ENCODE measurements at regions not wholly inside any gene's neighbourhood (a gene's known extent, or its start where the extent isn't known, plus 50 kb on each side); places are given as distances from the start of the nearest gene placed in this dataset.
A peak's percentile ranks its signal among the peaks of the same experiment; 100 is the strongest.

GRCh38 chr16:6643080-6643686, 689.5 kb upstream of the RBFOX1 start:
- peak; percentile 3 for DNase-seq

- no peak for DNase-seq
Observed at GRCh38 chr16:6642271-6642670, 690.4 kb upstream of the RBFOX1 start.

- no peak for DNase-seq
Observed at GRCh38 chr16:6641091-6641490, 691.6 kb upstream of the RBFOX1 start.

GRCh38 chr16:6636457-6636856, 696.2 kb upstream of the RBFOX1 start:
- no peak for DNase-seq

- DNase-seq, result no peak
Observed at GRCh38 chr16:6634151-6634550, 698.5 kb upstream of the RBFOX1 start.

- no peak for DNase-seq
Observed at GRCh38 chr16:6633456-6633855, 699.2 kb upstream of the RBFOX1 start.

GRCh38 chr16:6629110-6629509, 703.5 kb upstream of the RBFOX1 start:
- DNase-seq, result no peak

GRCh38 chr16:6625606-6626005, 707.0 kb upstream of the RBFOX1 start:
- DNase-seq, result no peak

- no peak for DNase-seq
Observed at GRCh38 chr16:6618874-6619273, 713.8 kb upstream of the RBFOX1 start.

- no peak for DNase-seq
Observed at GRCh38 chr16:6616746-6617145, 715.9 kb upstream of the RBFOX1 start.

- DNase-seq, result no peak
Observed at GRCh38 chr16:6615636-6616035, 717.0 kb upstream of the RBFOX1 start.

- DNase-seq, result no peak
Observed at GRCh38 chr16:6611535-6611934, 721.1 kb upstream of the RBFOX1 start.

GRCh38 chr16:6605490-6605889, 727.2 kb upstream of the RBFOX1 start:
- no peak for DNase-seq

- no peak for DNase-seq
Observed at GRCh38 chr16:6603780-6604325, 728.8 kb upstream of the RBFOX1 start.

- DNase-seq, result no peak
Observed at GRCh38 chr16:6602405-6602804, 730.2 kb upstream of the RBFOX1 start.

- no peak for DNase-seq
Observed at GRCh38 chr16:6600167-6600566, 732.5 kb upstream of the RBFOX1 start.

GRCh38 chr16:6593799-6594198, 738.8 kb upstream of the RBFOX1 start:
- no peak for DNase-seq

GRCh38 chr16:6576606-6577005, 756.0 kb upstream of the RBFOX1 start:
- no peak for DNase-seq

- no peak for DNase-seq
Observed at GRCh38 chr16:6576113-6576512, 756.5 kb upstream of the RBFOX1 start.

- no peak for DNase-seq
Observed at GRCh38 chr16:6574146-6574545, 758.5 kb upstream of the RBFOX1 start.

- no peak for DNase-seq
Observed at GRCh38 chr16:6573577-6573976, 759.1 kb upstream of the RBFOX1 start.

- DNase-seq, result no peak
Observed at GRCh38 chr16:6571044-6571443, 761.6 kb upstream of the RBFOX1 start.

- no peak for DNase-seq
Observed at GRCh38 chr16:6570530-6570929, 762.1 kb upstream of the RBFOX1 start.

- DNase-seq, result no peak
Observed at GRCh38 chr16:6562986-6563385, 769.7 kb upstream of the RBFOX1 start.

Data from NCI-H1092 (cell line).